ENCODE measurements at regions not wholly inside any gene's neighbourhood (a gene's known extent, or its start where the extent isn't known, plus 50 kb on each side); places are given as distances from the start of the nearest gene placed in this dataset.
"Not testable (repeated sequence)": the region's sequence is repeated elsewhere in the genome, so short reads cannot be mapped to it uniquely, and the experiment has no call there.

GRCh38 chr17:27209316-27209715 lies 84.6 kb upstream of the WSB1 start:
- DNase-seq (ENCODE audit: low read depth): no peak

- DNase-seq (ENCODE audit: low read depth): not testable (repeated sequence)
These were observed 83.1 kb upstream of the WSB1 start for GRCh38 chr17:27210809-27211208.

- DNase-seq (ENCODE audit: low read depth): no peak
These were observed 77.1 kb upstream of the WSB1 start for GRCh38 chr17:27216836-27217235.

GRCh38 chr17:27217631-27218030 lies 76.3 kb upstream of the WSB1 start:
- no peak for DNase-seq (ENCODE audit: low read depth)

- DNase-seq (ENCODE audit: low read depth): no peak
These were observed 75.9 kb upstream of the WSB1 start for GRCh38 chr17:27218041-27218440.

- DNase-seq (ENCODE audit: low read depth): no peak
These were observed 75.0 kb upstream of the WSB1 start for GRCh38 chr17:27218719-27219488.

- DNase-seq (ENCODE audit: low read depth): no peak
These were observed 71.4 kb upstream of the WSB1 start for GRCh38 chr17:27222515-27222914.

GRCh38 chr17:27224526-27225315 lies 69.2 kb upstream of the WSB1 start:
- DNase-seq (ENCODE audit: low read depth): no peak

GRCh38 chr17:27226611-27227230 lies 67.2 kb upstream of the WSB1 start:
- no peak for DNase-seq (ENCODE audit: low read depth)

- no peak for DNase-seq (ENCODE audit: low read depth)
These were observed 62.9 kb upstream of the WSB1 start for GRCh38 chr17:27230996-27231395.

- no peak for DNase-seq (ENCODE audit: low read depth)
These were observed 61.6 kb upstream of the WSB1 start for GRCh38 chr17:27232328-27232727.

- DNase-seq (ENCODE audit: low read depth): no peak
These were observed 60.9 kb upstream of the WSB1 start for GRCh38 chr17:27233059-27233458.

- DNase-seq (ENCODE audit: low read depth): no peak
These were observed 60.1 kb upstream of the WSB1 start for GRCh38 chr17:27233776-27234175.

- DNase-seq (ENCODE audit: low read depth): peak; percentile 51
These were observed 57.1 kb upstream of the WSB1 start for GRCh38 chr17:27236717-27237315.

GRCh38 chr17:27237890-27238289 lies 56.0 kb upstream of the WSB1 start:
- DNase-seq (ENCODE audit: low read depth): no peak

- no peak for DNase-seq (ENCODE audit: low read depth)
These were observed 54.9 kb upstream of the WSB1 start for GRCh38 chr17:27239046-27239445.

GRCh38 chr17:27239584-27239983 lies 54.3 kb upstream of the WSB1 start:
- no peak for DNase-seq (ENCODE audit: low read depth)

- DNase-seq (ENCODE audit: low read depth): no peak
These were observed 53.7 kb upstream of the WSB1 start for GRCh38 chr17:27240086-27240801.

- no peak for DNase-seq (ENCODE audit: low read depth)
These were observed 53.1 kb upstream of the WSB1 start for GRCh38 chr17:27240802-27241155.

- peak; percentile 26 for DNase-seq (ENCODE audit: low read depth)
These were observed 52.5 kb upstream of the WSB1 start for GRCh38 chr17:27241346-27241946.

GRCh38 chr17:27242951-27243350 lies 51.0 kb upstream of the WSB1 start:
- no peak for DNase-seq (ENCODE audit: low read depth)

- DNase-seq (ENCODE audit: low read depth): no peak
These were observed 49.9 kb upstream of the WSB1 start for GRCh38 chr17:27244011-27244410.
